ENCODE measurements at regions not wholly inside any gene's neighbourhood (a gene's known extent, or its start where the extent isn't known, plus 50 kb on each side); places are given as distances from the start of the nearest gene placed in this dataset.

GRCh38 chr2:7471185-7471584 lies 554.0 kb downstream of the RNF144A start:
- no peak for DNase-seq

GRCh38 chr2:7472465-7472864 lies 555.3 kb downstream of the RNF144A start:
- no peak for DNase-seq

GRCh38 chr2:7473135-7473771 lies 556.0 kb downstream of the RNF144A start:
- DNase-seq = no peak

GRCh38 chr2:7476371-7476770 lies 559.2 kb downstream of the RNF144A start:
- DNase-seq = no peak

GRCh38 chr2:7479603-7480002 lies 562.4 kb downstream of the RNF144A start:
- DNase-seq = no peak

- DNase-seq = no peak
Measured at GRCh38 chr2:7480431-7480830, 563.2 kb downstream of the RNF144A start.

GRCh38 chr2:7490672-7491071 lies 573.5 kb downstream of the RNF144A start:
- no peak for DNase-seq

GRCh38 chr2:7492719-7493118 lies 575.5 kb downstream of the RNF144A start:
- no peak for DNase-seq

GRCh38 chr2:7497178-7497577 lies 580.0 kb downstream of the RNF144A start:
- no peak for DNase-seq

- DNase-seq = no peak
Measured at GRCh38 chr2:7499018-7499417, 581.8 kb downstream of the RNF144A start.

- no peak for DNase-seq
Measured at GRCh38 chr2:7502336-7502735, 585.1 kb downstream of the RNF144A start.

- DNase-seq = no peak
Measured at GRCh38 chr2:7508296-7508943, 591.2 kb downstream of the RNF144A start.

- no peak for DNase-seq
Measured at GRCh38 chr2:7510353-7510752, 593.1 kb downstream of the RNF144A start.

GRCh38 chr2:7513834-7514233 lies 596.6 kb downstream of the RNF144A start:
- DNase-seq = no peak

GRCh38 chr2:7515327-7515726 lies 598.1 kb downstream of the RNF144A start:
- DNase-seq = no peak

- DNase-seq = no peak
Measured at GRCh38 chr2:7516484-7517063, 599.4 kb downstream of the RNF144A start.

- no peak for DNase-seq
Measured at GRCh38 chr2:7517088-7517487, 599.9 kb downstream of the RNF144A start.

- DNase-seq = no peak
Measured at GRCh38 chr2:7517851-7518250, 600.6 kb downstream of the RNF144A start.

- no peak for DNase-seq
Measured at GRCh38 chr2:7523481-7524120, 606.4 kb downstream of the RNF144A start.

GRCh38 chr2:7524195-7524594 lies 607.0 kb downstream of the RNF144A start:
- no peak for DNase-seq

GRCh38 chr2:7525746-7526145 lies 608.5 kb downstream of the RNF144A start:
- DNase-seq = no peak

GRCh38 chr2:7527165-7527722 lies 610.0 kb downstream of the RNF144A start:
- no peak for DNase-seq

- no peak for DNase-seq
Measured at GRCh38 chr2:7530001-7530400, 612.8 kb downstream of the RNF144A start.
